Breast epithelium (tissue), 4 donors: ENCODE measurements at regions not wholly inside any gene's neighbourhood (a gene's known extent, or its start where the extent isn't known, plus 50 kb on each side); places are given as distances from the start of the nearest gene placed in this dataset.
"Not testable (repeated sequence)": the region's sequence is repeated elsewhere in the genome, so short reads cannot be mapped to it uniquely, and the experiment has no call there.

ENCODE experiments used
- DNase-seq, 2 donors: peaks; one replicate each; pipeline ENCODE4 v3.0.0-alpha.2; 2019; ENCODE audit warnings: low spot score in 2 of 2
- H3K27ac ChIP-seq, 2 donors: fragments of 200-600 bp; sonication (generic) in 1 of 2; one replicate each; pipeline ENCODE4 v1.5.1; 2016 to 2019; ENCODE audit warnings: mild to moderate bottlenecking in 1 of 2
- H3K27me3 ChIP-seq, 2 donors: fragments of 200-600 bp; sonication (generic) in 1 of 2; one replicate each; pipeline versions ENCODE4 v1.5.1 to v1.6.0; 2017 to 2019; ENCODE audit warnings: control low read depth in 1 of 2, mild to moderate bottlenecking in 1 of 2
- H3K36me3 ChIP-seq: fragments of 200-600 bp; one replicate; pipeline ENCODE4 v1.5.1; 2019
- H3K4me1 ChIP-seq, 2 donors: fragments of 200-600 bp; sonication (generic); one replicate each; pipeline ENCODE4 v1.5.1; 2016 to 2019; ENCODE audit warnings: control low read depth in 1 of 2
- H3K4me3 ChIP-seq, 3 donors: fragments of 200-600 bp; sonication (generic); 1 replicate in 2 of 3; 2 replicates in 1 of 3; pipeline ENCODE4 v1.5.1; 2016 to 2019; ENCODE audit warnings: mild to moderate bottlenecking in 3 of 3, moderate library complexity in 2 of 3
- H3K9me3 ChIP-seq, 2 donors: fragments of 200-600 bp; sonication (generic) in 1 of 2; one replicate each; pipeline ENCODE4 v1.5.1; 2016 to 2019; ENCODE audit warnings: control low read depth in 1 of 2
- POLR2A ChIP-seq: fragments of 450-650 bp; IDR thresholded peaks from one replicate; pipeline ENCODE4 v1.6.1; 2016; ENCODE audit warnings: antibody characterized with exemption, mild to moderate bottlenecking, moderate library complexity
- POLR2AphosphoS5 ChIP-seq, 3 donors: sonication (generic); formaldehyde crosslinking; IDR thresholded peaks; one replicate each; pipeline ENCODE4 v1.6.1; 2017; ENCODE audit warnings: antibody characterized with exemption in 3 of 3
- intact Hi-C: fragments of 100-400 bp; cut with DNase I; formaldehyde crosslinking; loops from one replicate; pipeline ENCODE4 v1.15.1; 2023; ENCODE audit warnings: low total_unique reads
- TF ChIP-seq, protein P1 (sequence below), 3 donors: fragments of 450-650 bp; IDR thresholded peaks; one replicate each; pipeline ENCODE4 v1.5.1; 2016 to 2017; ENCODE audit warnings: antibody characterized with exemption in 3 of 3, mild to moderate bottlenecking in 3 of 3, moderate library complexity in 3 of 3

DNA sequence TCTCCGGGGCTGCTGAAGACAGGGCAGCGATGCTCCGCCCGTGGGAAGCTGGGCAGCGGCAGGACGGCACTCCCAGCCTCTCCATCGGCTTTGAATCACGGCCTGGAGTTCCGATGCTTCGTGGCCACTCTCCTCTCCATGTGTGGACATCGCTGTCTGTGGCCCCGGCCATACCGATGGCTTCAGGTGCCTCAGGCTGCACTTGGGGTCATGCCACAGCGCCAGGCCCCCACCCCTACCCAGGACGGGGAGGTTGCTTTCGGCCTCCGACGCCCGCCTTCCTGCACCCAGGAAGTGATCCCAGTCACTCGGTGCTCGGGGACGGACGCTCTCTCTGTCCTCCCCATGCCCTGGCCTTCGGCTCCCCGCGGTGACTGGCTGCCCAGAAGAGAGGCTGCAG, 180.7 kb downstream of the BANP start:
- Histone ChIP-seq H3K27ac (no peak overlapping the region), H3K36me3 (no peaks in the 10 kb centered on the region), H3K4me1 (no peaks in the 10 kb centered on the region), H3K9me3 (no peaks in the 10 kb centered on the region), H3K27me3 (no peaks in the 10 kb centered on the region), H3K4me3 (no peak overlapping the region)
- TF ChIP-seq, protein P1, sequence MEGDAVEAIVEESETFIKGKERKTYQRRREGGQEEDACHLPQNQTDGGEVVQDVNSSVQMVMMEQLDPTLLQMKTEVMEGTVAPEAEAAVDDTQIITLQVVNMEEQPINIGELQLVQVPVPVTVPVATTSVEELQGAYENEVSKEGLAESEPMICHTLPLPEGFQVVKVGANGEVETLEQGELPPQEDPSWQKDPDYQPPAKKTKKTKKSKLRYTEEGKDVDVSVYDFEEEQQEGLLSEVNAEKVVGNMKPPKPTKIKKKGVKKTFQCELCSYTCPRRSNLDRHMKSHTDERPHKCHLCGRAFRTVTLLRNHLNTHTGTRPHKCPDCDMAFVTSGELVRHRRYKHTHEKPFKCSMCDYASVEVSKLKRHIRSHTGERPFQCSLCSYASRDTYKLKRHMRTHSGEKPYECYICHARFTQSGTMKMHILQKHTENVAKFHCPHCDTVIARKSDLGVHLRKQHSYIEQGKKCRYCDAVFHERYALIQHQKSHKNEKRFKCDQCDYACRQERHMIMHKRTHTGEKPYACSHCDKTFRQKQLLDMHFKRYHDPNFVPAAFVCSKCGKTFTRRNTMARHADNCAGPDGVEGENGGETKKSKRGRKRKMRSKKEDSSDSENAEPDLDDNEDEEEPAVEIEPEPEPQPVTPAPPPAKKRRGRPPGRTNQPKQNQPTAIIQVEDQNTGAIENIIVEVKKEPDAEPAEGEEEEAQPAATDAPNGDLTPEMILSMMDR (IDR thresholded peaks at IDR 0.05): no peak
- TF ChIP-seq POLR2AphosphoS5 (IDR thresholded peaks at IDR 0.05) (no peak), POLR2A (no peak)
- no peak for DNase-seq
- intact Hi-C loops: no loop called here

DNA sequence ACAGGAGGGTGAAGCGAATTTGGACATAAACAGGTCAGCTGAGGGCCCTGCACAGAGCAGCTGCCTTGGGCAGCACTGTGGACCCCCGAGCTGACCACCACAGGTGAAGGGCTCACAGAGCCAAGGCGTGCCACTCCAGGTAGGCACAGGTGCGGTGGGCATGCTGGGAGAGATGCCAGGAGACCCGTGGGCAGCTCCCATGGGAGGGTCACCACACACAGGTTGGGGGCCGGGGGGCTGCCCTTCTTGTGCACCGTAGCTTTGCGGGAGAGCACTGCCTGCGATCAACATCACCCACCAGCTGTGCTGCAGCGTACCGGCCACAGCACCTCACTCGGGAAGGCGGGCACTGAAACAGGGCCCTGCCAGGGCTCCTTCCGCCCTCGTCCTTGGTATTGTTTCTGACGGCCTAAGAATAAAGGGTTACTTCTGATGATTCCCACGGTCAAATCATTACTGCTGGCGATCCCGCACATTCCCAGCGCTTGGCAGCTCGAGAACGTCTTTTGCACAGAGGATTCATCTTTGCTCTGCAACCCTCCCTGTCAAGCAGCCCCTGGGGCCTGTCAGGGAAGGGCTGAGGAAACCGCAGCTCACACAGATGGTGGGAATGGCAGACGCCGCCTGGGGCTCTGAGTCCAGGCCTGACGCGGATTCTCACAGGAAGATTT, 181.7 kb downstream of the BANP start:
- Histone ChIP-seq H3K27ac (no peak overlapping the region), H3K36me3 (no peaks in the 10 kb centered on the region), H3K4me1 (no peaks in the 10 kb centered on the region), H3K4me3 (no peak overlapping the region), H3K9me3 (no peaks in the 10 kb centered on the region), H3K27me3 (no peaks in the 10 kb centered on the region)
- intact Hi-C loops: no loop called here
- no peak for DNase-seq
- TF ChIP-seq, protein P1 (IDR thresholded peaks at IDR 0.05): no peak
- TF ChIP-seq POLR2A (no peak), POLR2AphosphoS5 (IDR thresholded peaks at IDR 0.05) (no peak)

DNA sequence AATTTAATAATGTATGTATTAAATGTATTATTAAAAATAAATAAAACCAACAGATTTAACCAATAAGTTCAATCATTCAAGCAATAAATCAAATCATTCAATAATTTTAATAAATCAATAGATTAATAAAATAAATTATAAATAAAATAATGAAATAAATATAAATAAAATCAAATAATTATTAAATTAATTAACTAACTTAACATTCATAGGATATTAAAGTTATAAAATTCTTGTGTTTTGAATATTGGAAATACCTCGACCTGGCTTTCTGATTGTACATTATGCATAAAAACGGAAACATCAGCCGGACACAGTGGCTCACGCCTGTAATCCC, 182.2 kb downstream of the BANP start:
- intact Hi-C loops: no loop called here
- Histone ChIP-seq H3K4me1 (no peaks in the 10 kb centered on the region), H3K27ac (no peak overlapping the region), H3K4me3 (no peak overlapping the region), H3K9me3 (peaks cover under 1 to 4% of the 10 kb centered on the region in 2 donors), H3K36me3 (no peaks in the 10 kb centered on the region), H3K27me3 (no peaks in the 10 kb centered on the region)
- TF ChIP-seq POLR2A: no peak
- no peak for TF ChIP-seq POLR2AphosphoS5 (IDR thresholded peaks at IDR 0.05)
- TF ChIP-seq, protein P1 (IDR thresholded peaks at IDR 0.05): no peak
- no peak for DNase-seq

DNA sequence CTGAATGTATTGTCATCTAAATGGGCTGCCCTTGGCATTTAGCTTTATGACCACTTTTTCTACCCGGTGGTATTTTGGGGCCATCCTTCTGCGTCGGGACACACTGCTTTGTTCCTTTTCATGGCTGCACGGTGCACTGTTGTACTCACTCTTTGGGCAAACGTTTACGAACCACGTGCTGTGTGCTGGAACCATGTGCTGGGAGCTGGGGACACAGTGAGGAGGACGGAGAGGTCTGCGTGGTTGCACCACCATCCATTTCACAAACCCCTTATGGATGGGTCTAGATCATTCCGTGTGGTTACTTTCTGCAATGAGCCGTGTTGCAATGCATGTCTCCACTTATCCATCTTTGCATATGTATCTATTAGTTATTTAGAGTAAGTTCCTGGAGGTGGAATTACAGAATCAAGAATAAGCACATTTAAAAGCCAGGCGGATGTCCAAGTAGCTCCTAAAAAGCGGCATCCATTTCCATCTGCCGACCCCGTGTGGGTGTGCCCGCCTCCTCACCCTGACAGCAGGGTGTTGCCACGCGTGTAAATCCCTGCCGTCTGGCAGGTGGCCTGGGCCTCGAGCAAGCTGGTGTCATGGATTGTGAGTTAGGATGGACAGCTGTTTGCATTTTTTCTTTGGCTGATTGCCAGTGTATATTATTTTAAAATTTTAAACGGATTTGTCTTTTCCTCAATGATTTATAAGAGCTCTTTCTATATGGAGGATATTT, 183.1 kb downstream of the BANP start:
- H3K36me3 ChIP-seq, intact Hi-C loops, H3K27me3 ChIP-seq, DNase-seq, H3K4me3 ChIP-seq, H3K27ac ChIP-seq, H3K4me1 ChIP-seq: not testable (repeated sequence)
- H3K9me3 ChIP-seq: peaks cover 4 to 13% of the 10 kb centered on the region in 2 donors

DNA sequence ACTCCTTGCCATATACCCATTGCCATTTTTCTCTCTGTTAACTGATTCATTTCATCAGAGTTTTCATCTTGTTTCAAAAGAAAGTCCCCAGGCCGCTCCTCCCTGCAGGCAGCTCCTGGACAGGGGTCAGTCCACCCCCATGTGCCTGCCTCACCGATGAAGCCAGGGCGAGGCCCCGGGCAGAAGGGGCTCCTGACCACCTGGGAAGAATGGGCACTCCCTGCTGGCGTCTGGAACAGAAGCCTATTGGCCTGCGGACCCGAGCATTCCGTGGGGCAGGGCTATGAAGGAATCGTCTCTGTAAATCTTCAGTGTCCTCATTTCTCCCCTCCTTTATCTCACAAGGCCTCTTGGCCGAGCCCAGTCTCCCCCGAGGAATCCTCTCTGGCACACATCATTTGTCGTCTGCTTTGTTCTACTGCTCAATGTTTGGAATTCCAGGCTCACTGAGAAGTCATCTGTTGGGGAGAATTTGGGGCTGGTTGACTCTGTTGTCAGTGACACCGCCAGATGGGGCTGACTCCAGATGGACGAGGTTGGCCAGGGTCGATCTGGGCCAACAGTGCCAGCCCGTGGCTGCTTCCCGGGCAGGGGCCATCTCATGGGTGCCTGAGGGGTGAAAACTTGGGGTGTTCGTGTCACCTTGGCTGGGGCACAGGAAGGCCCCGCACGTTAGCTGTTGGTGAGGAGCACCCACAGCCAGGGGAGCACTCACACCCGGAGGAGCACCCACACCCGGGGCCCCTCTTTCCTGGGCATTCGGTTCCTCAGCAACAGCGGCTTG, 183.9 kb downstream of the BANP start:
- H3K27me3 ChIP-seq, H3K4me3 ChIP-seq, H3K36me3 ChIP-seq, H3K4me1 ChIP-seq, H3K27ac ChIP-seq, DNase-seq, intact Hi-C loops: not testable (repeated sequence)
- H3K9me3 ChIP-seq: peaks cover 4 to 13% of the 10 kb centered on the region in 2 donors

DNA sequence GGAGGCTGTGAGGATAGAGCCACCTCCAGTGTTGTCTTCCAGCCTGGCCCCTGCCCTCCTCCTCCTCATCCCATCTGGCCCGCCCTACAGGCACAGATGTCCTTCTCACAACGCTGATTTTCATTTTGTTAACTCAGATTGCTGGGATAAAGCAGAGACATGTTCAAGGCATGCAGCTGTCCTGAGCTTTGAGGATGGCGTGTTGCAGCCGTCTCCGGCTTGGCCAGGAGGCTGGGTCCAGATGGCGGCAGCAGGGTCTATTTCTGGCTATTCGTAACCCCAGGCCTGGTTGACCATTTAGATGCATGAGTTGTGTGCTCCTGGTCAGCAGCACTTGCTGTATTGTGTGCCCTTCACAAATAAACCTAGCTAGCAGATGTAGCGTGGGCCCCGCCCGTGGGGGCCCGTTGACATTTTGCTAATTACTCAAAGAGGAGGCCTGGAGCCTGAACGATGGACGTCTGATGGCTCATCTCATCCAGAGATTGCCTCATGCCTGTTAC, 185.0 kb downstream of the BANP start:
- H3K9me3 ChIP-seq: peaks cover 4 to 13% of the 10 kb centered on the region in 2 donors
- H3K27ac ChIP-seq, H3K4me1 ChIP-seq, H3K36me3 ChIP-seq, H3K4me3 ChIP-seq, intact Hi-C loops, H3K27me3 ChIP-seq, DNase-seq: not testable (repeated sequence)

DNA sequence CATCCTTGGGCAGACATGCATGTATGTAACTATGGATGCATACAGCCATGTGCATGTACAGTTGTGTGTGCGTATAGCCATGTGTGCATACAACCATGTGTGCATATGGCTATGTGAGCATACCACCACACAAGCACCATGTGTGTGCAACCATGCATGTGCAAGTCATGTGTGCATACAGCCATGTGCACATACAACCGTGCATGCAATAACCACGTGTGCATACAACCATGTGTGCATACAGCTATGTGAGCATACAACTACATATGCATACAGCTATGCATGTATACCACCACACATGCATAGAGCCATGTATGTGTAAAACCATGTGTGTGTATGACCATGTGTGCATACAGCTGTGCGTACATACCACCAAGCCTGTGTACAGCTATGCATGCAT, 185.7 kb downstream of the BANP start:
- intact Hi-C loops, H3K27ac ChIP-seq, DNase-seq, H3K4me1 ChIP-seq, H3K27me3 ChIP-seq, H3K4me3 ChIP-seq, H3K36me3 ChIP-seq: not testable (repeated sequence)
- peaks cover 4 to 13% of the 10 kb centered on the region in 2 donors for H3K9me3 ChIP-seq

DNA sequence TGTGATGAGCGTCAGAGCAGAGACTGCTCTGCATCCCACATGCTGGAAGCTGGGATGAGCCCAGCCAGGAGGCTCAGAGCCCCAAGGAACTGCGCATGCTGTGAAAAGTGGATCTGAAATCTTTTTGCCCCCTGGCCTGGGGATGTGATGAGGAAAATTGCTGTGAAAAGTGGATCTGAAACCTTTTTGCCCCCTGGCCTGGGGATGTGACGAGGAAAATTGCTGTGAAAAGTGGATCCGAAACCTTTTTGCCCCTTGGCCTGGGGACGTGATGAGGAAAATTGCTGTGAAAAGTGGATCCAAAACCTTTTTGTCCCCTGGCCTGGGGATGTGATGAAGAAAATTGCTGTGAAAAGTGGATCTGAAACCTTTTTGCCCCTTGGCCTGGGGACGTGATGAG, 187.9 kb downstream of the BANP start:
- H3K4me1 ChIP-seq, H3K27ac ChIP-seq, DNase-seq, intact Hi-C loops, H3K4me3 ChIP-seq, H3K27me3 ChIP-seq, H3K36me3 ChIP-seq: not testable (repeated sequence)
- peaks cover 4 to 13% of the 10 kb centered on the region in 2 donors for H3K9me3 ChIP-seq

DNA sequence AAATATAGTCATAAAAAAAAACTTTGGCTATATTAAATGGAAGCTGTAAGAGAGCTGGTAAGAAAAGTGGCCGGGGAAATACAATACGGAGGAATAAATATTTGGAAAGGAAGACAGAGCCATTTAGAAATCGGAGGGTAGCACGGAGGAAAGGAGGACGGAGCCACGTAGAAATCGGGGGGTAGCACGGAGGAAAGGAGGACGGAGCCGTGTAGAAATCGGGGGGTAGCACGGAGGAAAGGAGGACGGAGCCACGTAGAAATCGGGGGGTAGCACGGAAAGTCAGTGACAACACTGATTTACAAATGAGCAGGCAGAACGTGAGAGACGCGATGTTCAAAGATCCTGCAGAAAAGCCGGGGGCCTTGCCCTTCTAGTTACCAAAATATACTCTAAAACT, 189.0 kb downstream of the BANP start:
- intact Hi-C loops, H3K4me3 ChIP-seq, DNase-seq, H3K36me3 ChIP-seq, H3K27me3 ChIP-seq, H3K27ac ChIP-seq, H3K4me1 ChIP-seq: not testable (repeated sequence)
- H3K9me3 ChIP-seq: peaks cover 4 to 13% of the 10 kb centered on the region in 2 donors
